ENCODE measurements at regions not wholly inside any gene's neighbourhood (a gene's known extent, or its start where the extent isn't known, plus 50 kb on each side); places are given as distances from the start of the nearest gene placed in this dataset.

DNA sequence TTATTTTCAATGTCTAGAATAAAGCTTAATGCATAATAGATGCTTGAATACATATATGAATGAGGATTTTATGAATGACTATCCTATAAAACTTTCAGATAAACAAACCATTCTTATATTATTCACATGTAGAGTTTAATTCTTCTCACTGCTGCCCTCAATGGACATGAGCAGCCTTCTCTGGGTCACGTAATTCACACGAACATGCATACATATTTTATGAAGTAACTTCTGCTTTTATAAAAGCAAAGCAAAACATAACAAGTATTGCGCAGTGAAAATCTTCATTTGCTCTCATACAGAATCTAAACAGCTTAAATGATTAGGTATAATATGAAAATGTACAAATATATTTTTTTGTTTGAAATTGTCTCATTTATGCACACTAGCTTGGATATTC, 116.7 kb downstream of the TMA16 start:
- Mint-ChIP-seq H3K9me3 (peaks cover 3% of the 10 kb centered on the region), H3K4me3 (peak overlapping the region; percentile 77), H3K4me1 (peaks cover 75% of the 10 kb centered on the region), H3K36me3 (no peaks in the 10 kb centered on the region), H3K27ac (peak overlapping the region; percentile 89), H3K27me3 (no peaks in the 10 kb centered on the region)
- ATAC-seq: peak; percentile 57

DNA sequence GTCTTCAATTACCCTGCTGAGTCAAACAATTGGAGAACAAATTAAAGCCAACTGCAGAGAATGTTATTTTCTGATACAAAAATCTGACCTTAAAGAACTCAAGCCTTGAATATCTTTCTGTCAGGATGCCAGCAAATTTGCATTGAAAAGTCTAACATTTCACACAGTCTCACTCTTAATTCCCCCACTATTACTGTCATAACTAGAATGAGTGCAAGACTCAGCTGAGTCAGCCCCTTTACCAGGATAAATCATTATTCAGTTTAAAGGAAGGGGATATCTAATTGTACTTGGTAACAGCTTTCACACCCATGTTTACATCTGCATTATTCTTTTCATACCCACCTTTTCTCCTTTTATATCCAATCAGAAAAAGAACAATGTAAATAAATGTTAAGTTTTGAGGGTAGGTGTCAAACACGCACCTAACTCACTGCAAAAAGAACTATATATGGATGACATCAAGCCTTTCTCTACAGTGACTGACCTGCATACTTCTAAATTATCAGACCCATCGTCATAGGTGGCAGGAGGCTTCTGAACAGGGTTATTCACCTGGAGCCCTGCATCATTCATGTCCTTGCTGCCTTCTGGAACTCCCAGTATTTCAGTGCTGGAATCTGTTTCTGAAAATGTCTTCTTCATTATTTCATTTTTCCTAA, 117.4 kb downstream of the TMA16 start:
- H3K27ac Mint-ChIP-seq: peak overlapping the region; percentile 89
- H3K4me1 Mint-ChIP-seq: peaks cover 68% of the 10 kb centered on the region

DNA sequence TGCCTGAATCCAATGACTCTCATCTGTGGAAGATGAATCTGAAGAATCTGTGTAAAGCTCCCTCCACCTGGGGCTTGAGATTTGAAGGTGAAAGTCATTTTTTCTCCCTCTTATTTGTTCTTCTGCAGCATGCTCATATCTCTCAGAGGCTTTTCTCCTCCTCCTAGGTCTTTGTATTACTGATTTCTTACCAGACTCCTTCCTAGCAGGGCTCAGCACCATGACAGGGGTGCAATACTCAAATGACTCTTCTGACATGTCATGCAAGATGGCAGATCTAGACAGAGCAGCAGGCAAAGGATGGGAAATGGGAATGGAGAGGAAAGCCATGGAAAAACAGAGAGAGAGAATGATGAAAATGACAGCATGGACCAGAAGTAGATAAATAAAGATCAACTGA, 118.3 kb downstream of the TMA16 start:
- Mint-ChIP-seq H3K27me3 (no peaks in the 10 kb centered on the region), H3K27ac (peak overlapping the region; percentile 89), H3K4me3 (peak overlapping the region; percentile 77), H3K4me1 (peaks cover 59% of the 10 kb centered on the region), H3K36me3 (no peaks in the 10 kb centered on the region), H3K9me3 (peaks cover 3% of the 10 kb centered on the region)
- peak; percentile 66 for ATAC-seq

More for the DNA sequence above, 117.4 kb downstream of the TMA16 start:
- Mint-ChIP-seq H3K36me3 (no peaks in the 10 kb centered on the region), H3K4me3 (peak overlapping the region; percentile 77), H3K27me3 (no peaks in the 10 kb centered on the region), H3K9me3 (peaks cover 3% of the 10 kb centered on the region)
- ATAC-seq: peak; percentile 78

DNA sequence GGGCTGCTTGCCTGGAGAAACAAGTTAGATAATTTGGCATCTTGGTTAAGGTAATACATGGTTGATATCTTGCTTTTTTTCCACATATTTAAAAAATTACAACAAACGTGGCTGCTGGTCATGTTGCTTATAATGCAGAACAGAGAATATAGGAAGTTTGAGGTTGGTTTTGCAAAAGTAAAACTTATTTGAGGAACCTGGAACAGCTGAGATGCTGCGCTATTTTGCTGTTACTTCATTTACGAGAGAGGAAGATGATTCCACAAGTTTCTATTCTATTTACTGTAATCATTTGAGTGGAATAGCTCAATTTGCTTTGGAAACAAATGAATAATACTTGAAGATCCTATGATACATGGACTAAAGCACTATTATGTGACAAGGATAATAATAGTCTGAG, 118.9 kb downstream of the TMA16 start:
- peak; percentile 59 for ATAC-seq
- H3K27ac Mint-ChIP-seq: peak overlapping the region; percentile 89
- peak overlapping the region; percentile 77 for H3K4me3 Mint-ChIP-seq
- peaks cover 3% of the 10 kb centered on the region for H3K9me3 Mint-ChIP-seq
- H3K36me3 Mint-ChIP-seq: no peaks in the 10 kb centered on the region
- H3K4me1 Mint-ChIP-seq: peaks cover 53% of the 10 kb centered on the region
- H3K27me3 Mint-ChIP-seq: no peaks in the 10 kb centered on the region

DNA sequence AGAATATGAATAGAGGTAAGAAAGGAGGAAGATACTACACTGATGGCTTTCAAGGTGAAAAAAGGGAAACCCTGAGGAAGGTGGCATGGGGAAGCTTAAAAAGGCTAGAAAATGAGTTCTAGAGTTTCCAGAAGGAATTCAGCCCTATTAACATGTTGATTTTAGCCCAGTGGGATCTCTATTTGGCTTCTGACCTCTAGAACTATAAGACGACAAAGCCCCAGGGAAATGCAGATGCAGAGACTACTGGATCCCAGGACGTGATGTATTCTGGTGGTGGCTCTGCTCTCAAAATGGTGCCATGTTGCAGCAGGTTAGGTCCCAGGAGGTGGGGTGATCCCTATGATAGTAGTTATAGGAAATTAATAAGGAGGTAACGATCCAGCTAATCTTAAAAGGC, 120.4 kb downstream of the TMA16 start:
- Mint-ChIP-seq H3K9me3 (peaks cover 3% of the 10 kb centered on the region), H3K4me1 (peaks cover 46% of the 10 kb centered on the region), H3K4me3 (no peak overlapping the region), H3K27me3 (no peaks in the 10 kb centered on the region), H3K27ac (peak overlapping the region; percentile 61), H3K36me3 (no peaks in the 10 kb centered on the region)
- ATAC-seq: no peak

DNA sequence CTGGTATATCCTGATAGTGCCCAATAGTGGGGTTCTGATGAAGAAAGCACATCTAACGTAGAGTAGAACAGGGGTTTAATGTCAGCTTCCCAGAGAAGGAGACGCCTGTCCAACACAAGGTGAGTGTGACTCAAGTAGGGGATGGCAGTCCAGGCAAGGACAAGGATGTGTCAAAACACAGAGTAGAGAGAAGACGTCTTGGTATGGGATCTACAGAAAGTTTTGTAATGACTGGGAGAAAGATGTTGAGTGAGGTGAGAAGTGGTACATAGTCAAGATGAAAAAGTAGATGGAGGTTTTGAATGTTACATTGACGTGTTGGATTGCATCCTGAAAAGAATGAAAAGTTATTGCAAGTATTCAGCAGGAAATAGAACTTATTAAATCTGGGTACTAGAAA, 124.4 kb downstream of the TMA16 start:
- Mint-ChIP-seq H3K36me3 (no peaks in the 10 kb centered on the region), H3K9me3 (peaks cover 3% of the 10 kb centered on the region), H3K4me1 (peaks cover 36% of the 10 kb centered on the region), H3K4me3 (no peak overlapping the region), H3K27ac (no peak overlapping the region), H3K27me3 (no peaks in the 10 kb centered on the region)
- ATAC-seq: no peak

DNA sequence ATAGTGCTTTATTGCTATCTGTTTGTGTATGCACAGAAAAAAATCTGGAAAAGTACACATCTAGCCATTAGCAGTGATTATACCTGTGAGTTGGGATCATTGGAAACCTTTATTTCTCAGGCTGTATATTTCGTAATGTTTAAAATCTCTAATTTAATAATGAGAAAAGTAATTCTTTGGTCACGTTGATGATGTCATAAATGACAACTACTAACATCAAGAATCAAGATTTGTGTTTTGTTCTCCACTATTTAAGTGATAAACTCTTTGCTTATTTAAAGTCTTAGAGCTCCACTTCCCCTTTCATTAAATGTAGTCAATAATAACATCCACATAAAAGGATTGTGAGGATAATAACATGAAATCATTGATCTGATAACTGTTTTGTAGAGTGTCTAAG, 126.2 kb downstream of the TMA16 start:
- H3K27ac Mint-ChIP-seq: no peak overlapping the region
- H3K4me3 Mint-ChIP-seq: no peak overlapping the region
- H3K4me1 Mint-ChIP-seq: peaks cover 22% of the 10 kb centered on the region
- H3K36me3 Mint-ChIP-seq: no peaks in the 10 kb centered on the region
- ATAC-seq: no peak
- no peaks in the 10 kb centered on the region for H3K27me3 Mint-ChIP-seq
- no peaks in the 10 kb centered on the region for H3K9me3 Mint-ChIP-seq

DNA sequence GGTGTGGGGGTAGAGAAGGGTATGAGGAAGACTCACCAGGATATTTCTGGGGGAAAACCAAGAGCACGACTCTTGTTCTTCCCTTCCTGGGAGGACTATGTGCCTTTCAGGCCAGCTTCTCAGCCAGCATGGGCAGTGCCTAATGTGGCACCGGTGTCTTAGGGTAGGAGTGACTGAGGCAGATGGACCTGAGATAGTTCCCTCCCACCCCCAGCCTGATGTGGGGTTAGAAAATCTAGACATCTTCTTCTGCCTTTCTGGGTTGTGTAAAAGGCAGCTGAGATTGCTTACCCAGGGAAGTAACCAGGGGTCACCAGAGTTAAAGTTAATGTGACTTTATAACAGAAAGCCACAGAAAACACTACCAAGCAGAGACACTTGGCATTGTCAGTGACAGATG, 127.3 kb downstream of the TMA16 start:
- peak overlapping the region; percentile 36 for H3K27ac Mint-ChIP-seq
- H3K4me3 Mint-ChIP-seq: no peak overlapping the region
- H3K27me3 Mint-ChIP-seq: no peaks in the 10 kb centered on the region
- no peak for ATAC-seq
- no peaks in the 10 kb centered on the region for H3K36me3 Mint-ChIP-seq
- H3K9me3 Mint-ChIP-seq: no peaks in the 10 kb centered on the region
- H3K4me1 Mint-ChIP-seq: peaks cover 18% of the 10 kb centered on the region

DNA sequence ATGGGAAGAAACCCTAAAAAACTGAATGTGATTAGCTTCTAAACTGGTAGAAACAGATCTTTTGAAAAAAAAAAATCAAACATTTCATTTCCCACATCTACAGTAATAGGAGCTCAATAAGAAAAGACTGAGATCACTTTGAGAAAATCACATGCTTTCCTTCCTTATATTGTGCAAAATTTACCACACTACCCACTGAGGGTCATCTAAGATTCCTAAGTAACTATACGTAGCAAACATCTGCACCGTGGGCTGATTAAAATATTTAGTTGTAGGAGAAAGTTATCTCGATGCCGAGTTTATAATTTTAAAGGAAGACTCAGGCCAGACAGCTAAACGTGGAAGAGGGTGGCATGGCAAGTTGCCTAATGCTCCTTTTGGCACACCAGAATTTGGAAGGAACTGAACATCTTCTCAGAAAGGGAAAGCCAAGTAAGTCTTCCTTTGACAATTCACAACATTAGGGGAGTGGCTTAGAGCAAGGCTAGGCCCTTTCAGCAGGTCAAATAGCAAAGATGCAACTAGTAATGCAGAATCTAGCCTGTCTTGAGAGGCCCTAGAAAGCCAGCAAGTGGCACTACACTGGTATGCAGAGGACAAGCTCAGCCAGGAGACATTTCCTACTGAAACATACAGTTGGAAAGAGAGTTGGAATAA, 128.0 kb downstream of the TMA16 start:
- H3K27ac Mint-ChIP-seq: peak overlapping the region; percentile 36
- peaks cover 18% of the 10 kb centered on the region for H3K4me1 Mint-ChIP-seq
- H3K9me3 Mint-ChIP-seq: no peaks in the 10 kb centered on the region
- no peaks in the 10 kb centered on the region for H3K27me3 Mint-ChIP-seq
- H3K4me3 Mint-ChIP-seq: no peak overlapping the region
- no peak for ATAC-seq
- H3K36me3 Mint-ChIP-seq: no peaks in the 10 kb centered on the region

DNA sequence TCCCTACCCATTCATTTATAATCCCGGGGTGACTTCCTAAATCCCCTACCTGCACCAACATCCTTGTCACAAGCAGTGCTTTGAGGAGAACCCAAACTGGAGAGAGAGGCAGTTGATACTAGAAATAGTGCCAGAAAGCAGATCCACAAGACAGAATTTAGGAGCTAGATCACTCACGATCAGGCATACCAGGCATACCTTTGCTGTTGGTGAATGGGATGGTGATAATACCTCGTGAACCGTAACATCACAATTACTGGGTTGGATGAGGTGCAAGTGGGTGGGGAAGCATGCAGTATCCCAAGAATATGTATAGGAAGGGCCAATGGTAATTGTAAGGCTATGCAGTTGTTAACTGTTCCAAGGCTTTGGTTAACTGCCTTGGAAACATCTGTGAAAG, 129.3 kb downstream of the TMA16 start:
- Mint-ChIP-seq H3K4me3 (no peak overlapping the region), H3K27me3 (no peaks in the 10 kb centered on the region)
- no peak for ATAC-seq

DNA sequence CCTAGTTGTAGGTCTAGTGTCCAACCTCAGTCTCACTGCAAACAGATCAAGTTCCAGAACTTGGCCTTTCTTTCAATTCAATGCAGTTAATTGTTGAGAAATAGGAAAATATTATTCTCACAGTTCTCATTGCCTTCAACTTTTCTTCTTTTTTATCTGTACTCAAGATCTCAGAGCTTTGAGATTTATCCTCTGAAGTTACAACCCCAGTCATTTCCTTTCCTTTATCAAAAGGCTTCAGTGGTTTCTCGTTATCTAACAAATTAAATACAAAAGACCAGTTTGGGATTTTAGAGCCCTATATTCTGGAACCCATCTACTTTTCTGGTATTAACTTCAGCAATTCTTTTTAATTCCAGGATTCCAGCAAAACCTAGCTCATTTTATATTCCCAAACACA, 130.2 kb downstream of the TMA16 start:
- Mint-ChIP-seq H3K27ac (peak overlapping the region; percentile 60), H3K36me3 (no peaks in the 10 kb centered on the region), H3K9me3 (no peaks in the 10 kb centered on the region), H3K4me1 (peaks cover 10% of the 10 kb centered on the region), H3K4me3 (no peak overlapping the region), H3K27me3 (no peaks in the 10 kb centered on the region)
- no peak for ATAC-seq

More for the DNA sequence above, 129.3 kb downstream of the TMA16 start:
- peaks cover 16% of the 10 kb centered on the region for H3K4me1 Mint-ChIP-seq
- H3K27ac Mint-ChIP-seq: no peak overlapping the region
- H3K9me3 Mint-ChIP-seq: no peaks in the 10 kb centered on the region
- no peaks in the 10 kb centered on the region for H3K36me3 Mint-ChIP-seq

DNA sequence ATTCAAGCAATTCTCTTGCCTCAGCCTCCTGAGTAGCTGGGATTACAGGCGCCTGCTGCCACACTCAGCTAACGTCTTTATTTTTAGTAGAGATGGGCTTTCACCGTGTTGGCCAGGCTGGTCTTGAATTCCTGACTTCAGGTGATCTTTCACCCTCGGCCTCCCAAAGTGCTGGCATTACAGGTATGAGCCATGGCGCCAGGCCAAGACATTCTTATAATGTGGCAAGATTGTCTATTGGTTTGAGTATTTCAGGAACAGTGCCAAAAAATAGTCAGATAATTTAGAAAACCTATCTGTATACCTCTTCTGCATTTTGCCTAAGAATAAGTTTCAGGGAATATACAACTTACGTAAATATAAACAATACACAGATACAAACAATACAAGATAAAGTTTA, 136.8 kb downstream of the TMA16 start:
- no peaks in the 10 kb centered on the region for H3K4me1 Mint-ChIP-seq
- H3K36me3 Mint-ChIP-seq: peaks cover 5% of the 10 kb centered on the region
- H3K9me3 Mint-ChIP-seq: peaks cover 3% of the 10 kb centered on the region
- no peak overlapping the region for H3K27ac Mint-ChIP-seq
- H3K4me3 Mint-ChIP-seq: no peak overlapping the region
- no peak for ATAC-seq
- no peaks in the 10 kb centered on the region for H3K27me3 Mint-ChIP-seq

DNA sequence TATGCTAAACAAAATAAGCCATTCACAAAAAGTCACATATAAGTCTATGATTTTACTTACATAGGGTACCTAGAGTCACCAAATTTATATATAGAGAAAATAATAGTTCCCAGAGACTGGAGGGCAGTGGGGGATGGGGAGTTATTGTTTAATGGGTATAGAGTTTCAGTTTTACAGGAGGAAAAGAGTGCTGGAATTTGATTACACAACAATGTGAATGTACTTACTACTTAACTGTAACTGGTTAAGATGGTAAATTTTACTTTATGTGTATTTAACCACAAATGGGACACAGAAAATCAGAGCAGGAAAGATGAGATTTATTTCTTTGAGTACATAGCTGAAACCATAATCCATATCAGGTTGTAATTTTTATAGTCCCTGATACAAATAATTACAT, 144.4 kb downstream of the TMA16 start:
- H3K4me1 Mint-ChIP-seq: peaks cover 7% of the 10 kb centered on the region

DNA sequence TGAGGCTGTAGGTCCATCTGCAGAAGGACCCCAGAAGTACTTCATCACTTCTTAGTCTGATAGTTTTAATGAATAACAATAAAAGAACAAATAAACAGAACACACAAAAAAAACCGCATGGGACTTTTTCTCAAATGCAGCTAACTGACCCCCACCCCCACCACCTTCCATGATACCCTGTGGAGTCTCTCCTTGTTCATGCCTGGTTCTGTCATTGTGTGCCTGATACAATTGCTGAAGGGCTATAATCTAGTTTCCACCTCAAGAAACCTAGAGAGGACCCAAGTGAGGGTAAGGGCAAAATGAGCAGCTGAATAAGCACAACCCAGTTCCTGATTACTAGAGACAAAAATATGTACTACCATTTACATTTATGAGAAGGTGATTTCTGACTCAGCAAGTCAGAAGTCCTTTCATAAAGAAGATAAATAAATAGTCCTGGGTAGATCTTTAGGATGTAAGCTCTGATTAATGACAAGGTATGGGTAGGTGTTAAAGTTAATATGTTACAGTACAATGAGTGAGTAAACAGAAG, 155.1 kb downstream of the TMA16 start:
- Mint-ChIP-seq H3K4me1 (no peaks in the 10 kb centered on the region), H3K36me3 (peaks cover 26% of the 10 kb centered on the region), H3K27me3 (no peaks in the 10 kb centered on the region), H3K4me3 (no peak overlapping the region), H3K9me3 (peaks cover 24% of the 10 kb centered on the region), H3K27ac (no peak overlapping the region)
- ATAC-seq: no peak

More for the DNA sequence above, 144.4 kb downstream of the TMA16 start:
- Mint-ChIP-seq H3K4me3 (no peak overlapping the region), H3K36me3 (no peaks in the 10 kb centered on the region), H3K27ac (no peak overlapping the region), H3K27me3 (no peaks in the 10 kb centered on the region), H3K9me3 (no peaks in the 10 kb centered on the region)
- ATAC-seq: no peak

DNA sequence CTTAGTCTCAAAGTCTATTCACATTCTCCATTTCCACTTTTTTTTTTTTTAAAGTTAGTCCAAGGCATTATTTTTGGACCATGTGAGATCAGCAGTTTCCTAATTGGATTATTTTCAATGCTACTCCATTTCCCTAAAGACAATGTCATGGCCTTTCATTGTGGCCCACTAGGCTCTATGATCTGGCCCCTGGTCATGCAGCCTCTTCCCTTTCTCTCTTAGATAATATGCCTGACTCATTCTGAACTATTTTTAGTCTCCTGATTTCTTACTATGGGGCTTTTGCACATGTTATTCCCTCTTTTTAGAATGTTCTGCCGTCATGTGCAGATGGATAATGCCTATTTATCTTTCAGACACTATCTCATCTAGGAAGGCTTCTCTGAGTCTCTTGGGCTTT, 157.3 kb downstream of the TMA16 start:
- no peak for ATAC-seq
- Mint-ChIP-seq H3K36me3 (peaks cover 15% of the 10 kb centered on the region), H3K27ac (no peak overlapping the region)

DNA sequence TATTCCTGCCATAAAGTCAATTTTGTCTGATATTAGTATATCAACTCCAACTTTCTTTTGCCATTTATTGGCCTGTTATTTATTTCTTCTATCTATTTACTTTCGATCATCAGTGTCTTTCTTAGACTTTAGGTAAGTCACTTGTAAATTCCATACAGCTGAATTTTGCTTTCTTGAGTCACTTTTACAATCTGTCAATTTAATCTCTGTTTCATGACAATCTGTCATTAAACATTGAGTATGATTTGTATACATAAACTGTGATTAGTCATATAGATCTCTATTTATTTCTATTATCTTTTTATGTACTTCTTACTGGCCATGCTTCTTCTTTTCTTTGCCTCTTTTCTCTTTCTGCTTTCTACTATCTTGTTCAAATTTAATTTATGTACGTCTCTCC, 160.1 kb downstream of the TMA16 start:
- H3K4me3 Mint-ChIP-seq: no peak overlapping the region
- H3K27ac Mint-ChIP-seq: no peak overlapping the region
- H3K9me3 Mint-ChIP-seq: peaks cover 3% of the 10 kb centered on the region
- ATAC-seq: no peak
- peaks cover 7% of the 10 kb centered on the region for H3K4me1 Mint-ChIP-seq
- peaks cover 5% of the 10 kb centered on the region for H3K36me3 Mint-ChIP-seq
- H3K27me3 Mint-ChIP-seq: no peaks in the 10 kb centered on the region

More for the DNA sequence above, 157.3 kb downstream of the TMA16 start:
- Mint-ChIP-seq H3K27me3 (no peaks in the 10 kb centered on the region), H3K4me3 (no peak overlapping the region), H3K9me3 (peaks cover 11% of the 10 kb centered on the region), H3K4me1 (peaks cover 7% of the 10 kb centered on the region)

All from stimulated activated memory B cell treated with anti-CD40 and anti-IgM and Interleukin-4, amounts not matched to agents 10 μg/mL and 1 μg/mL and 100 μg/mL, for 72 hours (primary cell).